GM21390 (cell line): ENCODE measurements at regions not wholly inside any gene's neighbourhood (a gene's known extent, or its start where the extent isn't known, plus 50 kb on each side); places are given as distances from the start of the nearest gene placed in this dataset.
"Not testable (repeated sequence)": the region's sequence is repeated elsewhere in the genome, so short reads cannot be mapped to it uniquely, and the experiment has no call there.

Experiments used
- ATAC-seq: cut with Tn5 transposase; IDR thresholded peaks from one replicate; pipeline ENCODE4 v1.9.1; 2021; ENCODE audit not compliant: unreplicated experiment

DNA sequence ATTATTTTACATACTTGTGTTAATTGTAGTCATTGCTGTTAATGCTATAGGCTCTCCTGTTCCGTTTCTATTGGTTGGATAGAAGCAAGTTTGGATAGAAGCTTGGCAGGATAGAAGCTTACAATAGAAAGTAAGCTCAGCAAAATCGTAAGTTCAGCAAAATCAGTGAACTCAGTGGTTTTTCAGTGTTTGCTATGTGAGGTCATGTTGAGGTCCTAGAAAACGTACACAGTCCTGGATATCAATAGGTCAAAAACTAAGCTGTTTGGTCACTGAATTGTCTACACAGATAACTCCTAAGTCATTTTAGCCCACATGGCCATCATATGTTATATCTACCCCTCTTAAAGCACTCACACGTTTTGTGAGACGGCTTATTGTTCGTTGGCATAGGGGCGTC lies 299.4 kb downstream of the MAN2A1 start:
- no peak for ATAC-seq

DNA sequence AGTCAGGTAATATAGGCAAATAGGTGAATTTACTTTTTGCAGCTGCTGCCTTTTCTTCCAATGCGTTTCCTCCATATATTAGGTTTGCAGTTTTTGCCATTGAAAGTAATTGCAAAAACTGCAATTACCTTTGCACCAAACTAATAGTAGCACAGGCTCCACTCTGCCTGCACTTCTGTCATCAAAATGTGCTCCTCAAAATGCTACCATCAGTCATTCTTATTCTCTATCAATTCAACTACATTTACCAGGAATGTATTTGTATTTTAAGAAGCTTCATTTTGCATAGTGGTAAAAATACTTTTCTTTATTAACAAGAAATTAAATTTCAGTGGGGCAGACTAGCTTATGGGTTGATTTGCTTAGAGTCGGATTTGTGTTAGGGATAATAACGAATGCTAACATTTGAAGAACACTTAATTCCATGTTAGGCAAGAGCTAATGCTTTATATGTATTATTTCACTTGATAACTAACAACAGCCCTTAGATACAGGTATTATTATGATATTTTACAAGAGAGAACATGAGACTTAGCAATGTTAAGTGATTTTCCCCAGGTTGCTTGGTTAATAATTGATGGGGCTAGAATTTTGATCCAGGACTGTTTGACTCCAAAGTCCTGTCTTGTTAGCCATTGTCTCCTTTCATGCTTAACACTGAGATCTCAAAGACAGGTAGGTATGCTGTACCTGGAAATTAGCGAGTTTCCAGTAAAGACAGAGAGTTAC lies 300.4 kb downstream of the MAN2A1 start:
- ATAC-seq, result no peak

DNA sequence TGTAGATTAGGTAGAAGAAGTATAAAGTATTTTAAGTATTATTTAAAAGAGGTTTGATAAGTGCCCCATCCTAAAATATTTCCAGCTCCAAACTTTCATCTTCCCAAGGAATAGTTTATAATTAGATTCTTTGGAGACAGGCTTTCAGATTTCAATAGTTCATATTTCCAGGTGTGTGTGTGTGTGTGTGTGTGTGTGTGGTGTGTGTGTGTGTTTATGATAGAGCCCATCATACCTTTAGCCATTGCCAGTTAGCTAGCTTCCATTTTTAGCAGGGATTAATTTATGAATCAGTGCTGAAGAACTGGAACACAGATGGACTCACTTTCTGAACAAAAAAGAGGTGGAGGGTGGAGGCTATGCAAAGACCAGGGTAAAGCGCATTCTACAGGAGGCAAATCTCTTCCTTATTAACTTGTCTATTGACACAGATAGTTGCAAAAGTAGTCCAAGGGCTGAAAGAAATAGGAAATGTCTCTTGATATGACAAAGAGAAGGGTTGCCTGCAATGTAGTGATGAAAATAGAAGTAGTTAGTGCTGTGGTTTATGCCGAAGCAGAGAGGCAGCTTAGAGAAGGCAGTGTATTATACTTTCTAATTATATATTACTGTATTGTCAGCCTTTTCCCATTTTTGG lies 301.1 kb downstream of the MAN2A1 start:
- ATAC-seq, result no peak

DNA sequence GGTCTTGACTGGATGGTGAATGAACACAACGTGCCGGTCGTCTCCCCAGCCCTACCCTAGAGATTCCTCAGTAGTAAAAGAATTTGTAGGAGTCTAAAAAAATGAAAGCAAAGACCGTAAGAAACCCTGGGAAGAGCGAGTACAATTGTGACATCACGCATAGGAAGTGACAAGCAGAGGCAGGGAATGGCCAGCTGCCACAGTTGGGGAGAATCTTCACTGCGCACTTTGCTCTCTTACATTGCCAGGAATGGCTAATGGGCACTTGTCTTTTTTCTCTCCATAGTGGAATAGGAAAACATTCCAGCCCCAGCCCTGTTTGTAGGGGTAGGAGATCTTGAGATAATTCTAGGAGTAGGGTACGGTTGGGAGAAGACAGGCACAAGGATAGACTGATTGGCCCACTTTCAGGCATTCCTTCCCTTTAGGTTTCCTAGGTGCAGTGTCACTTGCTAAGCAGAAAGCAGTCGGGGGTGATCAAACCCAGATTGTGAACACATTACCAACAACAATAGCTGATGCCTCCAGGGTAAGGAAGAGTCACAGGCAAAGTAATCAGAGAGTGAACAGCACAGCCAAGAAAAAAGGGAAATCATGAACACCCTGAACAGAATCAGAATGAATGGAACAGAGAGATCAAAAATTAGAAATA lies 302.7 kb downstream of the MAN2A1 start:
- ATAC-seq, result no peak

DNA sequence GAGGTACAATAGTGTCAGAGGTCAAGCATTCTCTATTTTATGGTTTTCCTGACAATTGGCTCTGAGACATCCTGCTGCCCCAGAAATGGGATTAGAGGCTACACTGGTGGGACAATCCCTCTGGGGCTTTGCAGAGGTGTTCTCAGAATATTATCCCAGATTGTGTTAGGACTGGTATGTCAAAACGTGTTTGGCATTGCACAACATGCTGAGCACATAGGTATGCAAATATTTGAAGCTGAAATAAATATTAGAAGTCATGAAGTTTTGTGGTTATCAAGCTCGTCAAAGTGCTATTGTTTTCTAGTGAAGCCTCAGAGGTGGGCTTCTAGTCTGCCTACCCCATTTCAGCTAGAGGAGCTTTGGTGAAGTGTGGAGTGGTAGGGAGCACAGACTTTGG lies 304.4 kb downstream of the MAN2A1 start:
- ATAC-seq, result no peak

DNA sequence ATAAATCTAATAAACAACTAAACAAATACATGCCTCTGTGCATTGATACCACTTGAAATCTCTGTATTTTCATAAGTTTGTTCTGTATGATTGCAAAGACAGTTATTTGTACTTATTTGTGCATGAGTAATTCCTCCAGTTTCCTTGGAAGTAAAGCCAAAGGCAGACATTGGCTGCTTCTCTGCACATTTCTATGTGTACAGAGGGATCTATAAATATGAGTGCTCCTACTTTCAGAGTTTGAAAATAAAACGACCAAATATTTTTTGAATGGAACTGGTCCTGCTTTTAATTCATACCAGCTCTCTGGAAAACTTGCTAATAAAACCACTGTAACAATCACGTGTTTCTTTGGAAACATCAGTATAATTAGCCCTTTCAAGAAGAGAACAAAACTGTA lies 306.5 kb downstream of the MAN2A1 start:
- no peak for ATAC-seq

DNA sequence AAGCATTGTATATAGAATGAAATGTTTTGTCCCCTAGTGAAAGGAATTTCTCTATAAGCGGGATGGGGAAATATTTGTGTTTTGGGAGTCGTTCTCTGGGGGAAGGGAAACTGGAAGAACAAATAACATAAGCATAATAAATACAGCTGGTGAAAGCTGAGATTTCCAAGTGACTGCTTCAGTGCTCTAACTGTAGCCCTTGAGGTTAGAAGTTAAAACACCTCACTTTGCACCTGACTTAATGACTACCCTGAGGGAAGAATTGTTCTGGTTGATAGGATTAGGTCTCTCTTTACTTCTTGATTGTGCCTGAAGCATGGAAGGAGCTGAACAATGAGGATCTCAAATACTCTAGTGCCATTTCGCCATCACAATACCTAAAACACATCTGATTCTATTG lies 307.4 kb downstream of the MAN2A1 start:
- ATAC-seq, result no peak

DNA sequence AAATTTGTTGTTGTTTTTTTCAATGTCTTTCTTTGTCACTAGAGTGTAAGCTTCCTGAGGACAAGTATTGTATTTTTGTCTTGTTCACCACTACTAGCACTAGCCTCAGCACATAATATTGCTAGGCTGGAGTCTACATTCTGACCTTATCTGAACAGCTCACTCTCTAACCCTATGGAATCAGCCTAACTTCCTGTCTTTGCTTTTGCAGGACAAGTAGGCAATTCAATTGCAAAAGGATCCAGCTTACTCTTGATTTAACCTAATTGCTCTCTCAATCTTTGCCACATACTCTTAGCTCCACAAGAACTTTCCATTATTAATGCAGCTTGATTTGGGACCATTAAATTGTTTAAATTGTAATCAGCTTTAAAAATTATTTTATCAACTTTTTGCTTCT lies 308.5 kb downstream of the MAN2A1 start:
- ATAC-seq, result no peak

DNA sequence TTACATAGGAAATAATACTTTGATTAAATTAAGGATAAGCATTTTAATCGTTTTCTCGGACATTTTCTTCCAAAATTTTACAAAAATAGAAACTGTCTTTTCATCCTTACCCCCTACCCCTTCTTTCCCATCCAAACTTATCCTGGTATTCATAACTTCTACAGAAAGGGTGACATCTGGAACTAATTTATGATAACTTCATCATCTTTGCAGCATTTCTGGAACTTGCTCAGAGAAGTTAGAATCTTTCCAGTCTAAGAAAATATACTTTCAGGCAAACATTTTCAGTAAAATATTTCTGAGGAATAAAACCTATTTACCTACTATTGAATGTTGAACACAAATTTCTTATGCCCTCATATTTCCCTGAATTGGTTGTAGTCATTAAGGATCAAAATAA lies 309.0 kb downstream of the MAN2A1 start:
- ATAC-seq, result no peak

DNA sequence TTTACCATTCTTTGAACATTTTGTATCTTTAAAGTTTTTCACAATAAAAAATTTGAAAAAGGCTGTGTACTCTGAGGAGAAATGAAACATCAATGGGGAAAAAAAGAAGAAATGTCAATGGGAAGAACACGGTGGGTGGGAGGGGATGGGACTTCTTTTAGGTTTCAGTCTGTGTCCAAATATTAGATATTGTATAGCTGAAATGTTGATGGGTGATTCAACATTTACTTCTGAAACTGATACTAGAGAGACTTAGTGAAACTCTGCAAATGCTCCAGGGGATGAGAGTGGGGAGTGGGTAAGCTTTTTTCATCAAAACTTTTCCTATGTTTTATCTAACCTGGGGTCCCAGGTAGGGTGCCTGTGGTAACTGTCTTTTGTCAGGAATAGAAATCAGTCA lies 311.9 kb downstream of the MAN2A1 start:
- ATAC-seq, result no peak

DNA sequence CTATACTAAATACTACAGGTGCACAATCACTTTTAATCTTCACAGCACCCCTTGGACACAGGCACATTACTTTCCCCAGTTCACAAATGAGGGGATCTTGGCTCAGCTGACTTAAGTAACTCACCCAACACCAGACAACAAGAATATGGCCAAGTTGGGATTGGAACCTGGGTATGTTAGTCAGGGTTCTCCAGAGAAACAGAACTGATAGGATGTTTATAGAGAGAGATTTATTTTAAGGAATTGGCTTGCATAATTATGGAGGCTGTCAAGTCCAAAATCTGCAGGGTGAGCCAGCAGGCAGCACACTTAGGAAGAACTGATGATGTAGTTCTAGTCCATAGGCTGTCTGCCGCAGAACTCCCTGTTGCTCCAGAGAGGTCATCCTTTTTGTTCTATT lies 312.9 kb downstream of the MAN2A1 start:
- no peak for ATAC-seq

DNA sequence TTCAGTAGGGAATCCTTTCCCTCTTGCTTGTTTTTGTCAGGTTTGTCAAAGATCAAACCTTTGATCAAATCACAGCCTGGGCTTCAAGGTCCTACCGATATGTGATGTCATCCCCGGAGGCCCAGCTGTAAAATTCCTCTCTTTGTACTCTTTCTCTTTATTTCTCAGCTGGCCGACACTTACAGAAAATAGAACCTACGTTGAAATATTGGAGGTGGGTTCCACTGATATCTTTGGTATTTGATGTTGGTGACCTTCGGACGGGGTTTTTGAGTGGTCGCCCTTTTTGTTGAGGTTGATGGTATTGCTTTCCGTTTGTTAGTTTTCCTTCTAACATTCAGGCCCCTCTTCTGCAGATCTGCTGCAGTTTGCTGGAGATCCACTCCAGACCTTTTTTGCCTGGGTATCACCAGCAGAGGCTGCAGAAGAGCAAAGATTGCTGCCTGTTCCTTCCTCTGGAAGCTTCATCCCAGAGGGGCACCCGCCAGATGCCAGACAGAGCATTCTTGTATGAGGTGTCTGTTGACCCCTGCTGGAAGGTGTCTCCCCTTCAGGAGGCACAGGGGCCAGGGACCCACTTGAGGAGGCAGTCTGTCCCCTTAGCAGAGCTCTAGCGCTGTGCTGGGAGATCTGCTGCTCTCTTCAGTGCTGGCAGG lies 316.3 kb downstream of the MAN2A1 start:
- not testable (repeated sequence) for ATAC-seq

DNA sequence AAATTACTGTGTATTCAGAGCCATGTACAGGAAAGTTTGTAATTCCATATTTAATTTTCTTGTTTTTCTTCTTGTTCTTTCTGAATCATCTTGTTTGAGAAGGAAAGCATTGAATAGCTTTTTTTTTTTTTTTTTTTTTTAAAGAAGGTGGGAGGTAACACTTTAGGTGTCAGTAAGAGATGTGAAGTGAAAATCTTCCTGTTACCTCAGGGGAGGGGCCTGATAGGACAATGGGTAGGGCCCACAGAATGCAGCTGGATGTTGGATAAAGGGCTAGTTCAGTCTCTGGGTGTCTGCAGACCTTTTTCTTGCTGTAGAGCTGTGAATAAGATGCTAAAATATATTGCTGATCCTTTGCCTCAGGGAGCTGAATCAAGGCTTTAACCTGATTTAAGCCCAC lies 317.4 kb downstream of the MAN2A1 start:
- no peak for ATAC-seq

DNA sequence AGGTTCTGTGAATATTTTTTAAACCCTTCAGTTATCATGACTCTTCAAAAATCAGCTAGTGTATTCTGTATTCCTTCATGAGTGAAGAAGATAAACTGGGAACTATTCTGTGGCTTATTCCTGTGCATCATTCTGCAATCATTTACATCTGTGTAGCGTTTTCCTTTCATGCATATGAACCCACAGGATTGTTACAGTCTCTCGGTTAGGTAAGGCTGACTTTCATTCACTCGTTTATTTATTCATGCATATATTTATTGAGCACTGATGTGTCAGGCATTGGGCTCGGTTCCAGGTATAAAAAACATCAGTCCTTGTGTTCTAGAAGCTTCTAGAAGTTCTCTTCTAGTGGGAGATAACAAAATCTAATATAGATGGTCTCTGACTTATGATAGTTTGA lies 318.4 kb downstream of the MAN2A1 start:
- no peak for ATAC-seq

DNA sequence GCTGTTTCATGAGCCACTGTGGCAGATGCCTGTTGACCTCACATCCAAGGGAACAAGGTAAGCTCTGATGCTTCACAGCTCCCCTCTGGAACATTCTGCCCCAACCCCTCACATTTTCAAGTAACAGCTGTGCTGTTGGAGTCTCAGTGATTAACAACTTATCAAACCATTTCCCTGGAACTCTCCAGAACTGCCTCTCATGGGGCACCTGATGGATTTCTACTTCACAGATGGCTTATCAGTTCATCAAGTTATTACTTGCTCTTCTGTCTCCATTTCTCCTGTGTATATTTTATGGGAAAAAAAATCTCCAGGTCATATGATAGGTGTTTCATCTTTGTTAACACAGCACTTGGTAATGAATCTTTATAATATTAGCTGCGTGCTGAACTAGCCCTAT lies 322.4 kb downstream of the MAN2A1 start:
- ATAC-seq, result no peak

DNA sequence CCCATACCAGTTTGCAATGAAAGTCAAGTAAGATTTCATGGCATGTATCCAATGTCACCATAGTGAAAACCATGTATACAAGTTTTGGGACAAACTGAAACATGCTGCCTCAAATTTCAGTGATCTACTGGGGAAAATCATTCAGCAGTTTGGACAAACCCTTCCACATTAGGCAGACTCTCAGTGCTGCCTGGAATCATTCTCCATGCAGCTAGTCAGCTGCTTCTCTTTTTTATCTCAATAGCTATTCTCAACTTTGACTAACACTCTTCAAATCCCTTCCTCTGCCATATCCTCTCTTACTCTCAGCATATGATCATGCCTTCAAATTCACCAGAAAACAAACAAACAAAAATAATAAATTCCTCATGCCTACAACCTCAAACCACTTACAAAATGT lies 323.3 kb downstream of the MAN2A1 start:
- no peak for ATAC-seq

DNA sequence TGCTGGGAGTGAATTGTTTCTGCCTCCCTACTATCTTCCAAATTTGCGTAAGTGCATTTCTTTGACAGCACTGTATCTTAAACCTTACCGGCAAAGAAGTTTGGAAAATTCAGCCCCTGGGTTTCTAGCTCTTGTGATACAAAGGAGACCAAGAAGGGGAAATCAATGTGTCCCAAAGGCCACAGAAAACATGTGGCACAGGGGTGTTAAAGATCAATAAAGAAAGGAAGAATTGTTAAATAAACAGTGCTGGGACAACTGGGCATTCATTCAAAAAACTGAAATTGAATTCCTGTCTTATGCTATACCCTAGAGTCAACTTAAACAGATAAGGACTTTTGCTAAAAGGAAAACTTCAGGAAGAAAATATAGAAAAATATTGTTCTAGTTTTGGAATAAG lies 328.1 kb downstream of the MAN2A1 start:
- ATAC-seq, result no peak

DNA sequence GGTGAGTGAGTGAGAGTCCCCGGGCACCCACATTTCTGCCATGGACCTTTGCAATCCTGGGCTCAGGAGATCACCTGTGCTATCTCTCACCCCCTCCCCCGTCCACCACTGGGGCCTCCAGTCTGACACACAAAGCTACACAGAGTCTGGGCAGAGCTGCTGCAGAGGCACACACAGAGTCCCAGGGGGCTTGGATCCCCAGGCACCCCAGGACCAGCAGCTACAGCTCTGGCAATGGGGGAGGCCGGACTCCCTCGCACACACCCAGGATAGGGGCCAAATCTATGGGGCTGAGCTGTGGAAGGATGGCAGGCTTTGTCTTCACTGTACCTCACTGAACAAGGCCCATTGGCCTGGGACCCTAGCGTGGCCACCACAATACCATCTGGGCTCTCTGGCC lies 328.8 kb downstream of the MAN2A1 start:
- ATAC-seq, result no peak

DNA sequence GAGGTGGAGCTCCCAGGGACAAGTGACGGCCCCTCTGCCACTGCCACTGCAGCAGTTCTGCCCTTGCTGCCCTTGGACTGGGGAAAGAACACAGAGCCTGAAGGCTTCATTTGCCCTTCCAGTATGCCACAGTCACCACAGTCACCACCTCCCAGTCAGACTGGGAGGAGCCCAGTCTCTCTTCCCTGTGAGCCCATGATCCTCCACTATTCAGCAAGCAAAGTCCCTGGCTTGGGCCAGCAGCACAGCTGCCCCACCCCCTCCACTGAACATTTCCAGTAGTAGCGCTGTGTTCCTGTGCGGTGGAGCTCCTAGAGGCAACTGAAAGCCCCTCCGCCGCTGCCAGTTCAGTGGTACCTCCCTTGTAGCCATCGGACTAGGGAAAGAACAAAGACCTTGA lies 329.4 kb downstream of the MAN2A1 start:
- no peak for ATAC-seq

DNA sequence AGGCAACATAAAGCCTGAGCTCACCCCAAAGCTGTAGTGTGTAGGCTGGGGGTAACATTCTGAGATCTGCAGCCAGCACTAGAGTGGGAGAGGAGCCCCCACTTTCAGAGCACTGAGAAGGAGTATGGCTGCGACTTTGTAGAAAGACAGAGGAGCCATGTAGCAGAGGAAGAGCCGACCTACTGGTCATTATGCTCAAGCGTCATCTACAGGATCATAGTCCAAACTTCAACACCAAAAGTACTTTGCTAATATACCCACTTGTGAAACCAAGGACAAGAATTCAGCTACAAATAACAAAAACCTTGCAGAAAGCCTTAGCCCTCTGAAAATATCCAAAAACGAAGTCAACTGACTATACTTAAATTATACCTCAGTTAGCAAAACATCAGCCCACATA lies 330.1 kb downstream of the MAN2A1 start:
- no peak for ATAC-seq

DNA sequence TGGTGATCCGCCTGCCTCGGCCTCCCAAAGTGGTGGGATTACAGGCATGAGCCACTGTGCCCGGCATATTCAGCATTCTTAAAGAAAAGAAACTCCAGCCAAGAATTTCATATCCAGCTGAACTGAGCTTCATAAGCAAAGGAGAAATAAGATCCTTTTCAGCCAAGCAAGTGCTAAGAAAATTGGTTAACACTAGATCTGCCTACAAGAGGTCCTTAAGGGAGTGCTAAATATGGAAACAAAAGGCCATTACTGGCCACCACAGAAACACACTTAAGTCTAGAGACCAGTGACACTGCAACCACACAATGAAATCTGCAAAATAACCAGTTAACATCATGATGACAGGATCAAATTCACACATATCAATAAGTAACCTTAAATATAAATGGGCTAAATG lies 331.5 kb downstream of the MAN2A1 start:
- ATAC-seq, result no peak

DNA sequence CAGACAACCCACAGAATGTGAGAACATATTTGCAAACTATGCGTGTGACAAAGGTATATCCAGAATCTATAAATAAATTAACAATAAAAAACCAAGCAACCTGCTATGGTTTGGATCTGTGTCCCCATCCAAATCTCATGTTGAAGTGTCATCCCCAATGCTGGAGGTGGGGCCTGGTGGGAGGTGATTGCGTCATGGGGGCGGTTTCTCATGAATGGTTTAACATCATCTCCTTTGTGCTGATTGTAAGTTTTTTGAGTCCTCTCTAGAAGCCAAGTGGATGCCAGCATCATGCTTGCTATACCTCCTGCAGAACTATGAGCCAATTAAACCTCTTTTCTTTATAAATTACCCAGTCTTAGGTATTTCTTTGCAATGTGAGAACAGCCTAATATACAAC lies 335.4 kb downstream of the MAN2A1 start:
- ATAC-seq, result no peak
